Upper lobe of left lung (tissue), 4 donors: ENCODE measurements at regions not wholly inside any gene's neighbourhood (a gene's known extent, or its start where the extent isn't known, plus 50 kb on each side); places are given as distances from the start of the nearest gene placed in this dataset.

Source experiments
- POLR2AphosphoS5 ChIP-seq, 2 donors: sonication (generic); formaldehyde crosslinking; IDR thresholded peaks; one replicate each; pipeline ENCODE4 v1.5.1; 2017; ENCODE audit warnings: antibody characterized with exemption in 2 of 2
- TF ChIP-seq, protein P1 (sequence below), 6 experiments: fragments of 450-650 bp in 4 of 6; fragments of 200-600 bp in 2 of 6; sonication (generic) in 2 of 6; IDR thresholded peaks; one replicate each; pipeline ENCODE4 v1.5.1; 2016 to 2019; ENCODE audit warnings: antibody characterized with exemption in 6 of 6

DNA sequence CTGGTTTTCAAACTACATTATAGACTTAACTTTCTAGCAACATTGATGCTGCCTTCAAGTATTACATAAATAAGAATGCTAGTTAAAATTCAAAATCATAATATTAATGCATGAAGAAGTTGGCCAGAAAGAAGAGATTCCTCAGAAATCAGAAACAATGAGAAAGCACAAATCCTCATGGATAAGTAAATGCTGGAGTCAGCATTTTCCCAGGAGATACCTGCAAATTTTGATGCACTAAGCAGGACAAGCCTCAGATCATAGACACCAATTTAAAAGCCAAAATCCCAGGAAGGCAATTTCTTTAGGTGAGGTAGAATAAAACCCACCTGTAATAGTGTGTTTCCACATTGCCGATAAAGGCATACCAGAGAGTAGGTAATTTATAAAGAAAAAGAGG lies 305.2 kb upstream of the TBX18 start:
- TF ChIP-seq, protein P1, sequence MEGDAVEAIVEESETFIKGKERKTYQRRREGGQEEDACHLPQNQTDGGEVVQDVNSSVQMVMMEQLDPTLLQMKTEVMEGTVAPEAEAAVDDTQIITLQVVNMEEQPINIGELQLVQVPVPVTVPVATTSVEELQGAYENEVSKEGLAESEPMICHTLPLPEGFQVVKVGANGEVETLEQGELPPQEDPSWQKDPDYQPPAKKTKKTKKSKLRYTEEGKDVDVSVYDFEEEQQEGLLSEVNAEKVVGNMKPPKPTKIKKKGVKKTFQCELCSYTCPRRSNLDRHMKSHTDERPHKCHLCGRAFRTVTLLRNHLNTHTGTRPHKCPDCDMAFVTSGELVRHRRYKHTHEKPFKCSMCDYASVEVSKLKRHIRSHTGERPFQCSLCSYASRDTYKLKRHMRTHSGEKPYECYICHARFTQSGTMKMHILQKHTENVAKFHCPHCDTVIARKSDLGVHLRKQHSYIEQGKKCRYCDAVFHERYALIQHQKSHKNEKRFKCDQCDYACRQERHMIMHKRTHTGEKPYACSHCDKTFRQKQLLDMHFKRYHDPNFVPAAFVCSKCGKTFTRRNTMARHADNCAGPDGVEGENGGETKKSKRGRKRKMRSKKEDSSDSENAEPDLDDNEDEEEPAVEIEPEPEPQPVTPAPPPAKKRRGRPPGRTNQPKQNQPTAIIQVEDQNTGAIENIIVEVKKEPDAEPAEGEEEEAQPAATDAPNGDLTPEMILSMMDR (IDR thresholded peaks at IDR 0.05): no peak
- no peak for TF ChIP-seq POLR2AphosphoS5 (IDR thresholded peaks at IDR 0.05)
